Astrocyte of the spinal cord (primary cell): ENCODE measurements at regions not wholly inside any gene's neighbourhood (a gene's known extent, or its start where the extent isn't known, plus 50 kb on each side); places are given as distances from the start of the nearest gene placed in this dataset.

Source experiments
- DNase-seq: peaks from one replicate; pipeline ENCODE4 v3.0.0; 2011; ENCODE audit warnings: low read depth, low spot score
- H3K4me3 ChIP-seq: 2 replicates; pipeline ENCODE4 v1.5.1; 2011; ENCODE audit warnings: low read depth, mild to moderate bottlenecking, low read length, moderate library complexity
- CTCF ChIP-seq: IDR thresholded peaks from 2 replicates; pipeline ENCODE4 v1.5.1; 2012; ENCODE audit warnings: low read depth, mild to moderate bottlenecking, low read length, inconsistent platforms
- in situ Hi-C: cut with HindIII; loops from 2 replicates; pipeline ENCODE4 v1.10.0; 2017; ENCODE audit warnings: low sequenced_read_pairs

GRCh38 chr3:31174079-31174478 is 279.6 kb upstream of the GADL1 start:
- TF ChIP-seq CTCF: no peak
- no peak for DNase-seq
- H3K4me3 ChIP-seq: no peak overlapping the region
- in situ Hi-C loops: no loop called here

DNA sequence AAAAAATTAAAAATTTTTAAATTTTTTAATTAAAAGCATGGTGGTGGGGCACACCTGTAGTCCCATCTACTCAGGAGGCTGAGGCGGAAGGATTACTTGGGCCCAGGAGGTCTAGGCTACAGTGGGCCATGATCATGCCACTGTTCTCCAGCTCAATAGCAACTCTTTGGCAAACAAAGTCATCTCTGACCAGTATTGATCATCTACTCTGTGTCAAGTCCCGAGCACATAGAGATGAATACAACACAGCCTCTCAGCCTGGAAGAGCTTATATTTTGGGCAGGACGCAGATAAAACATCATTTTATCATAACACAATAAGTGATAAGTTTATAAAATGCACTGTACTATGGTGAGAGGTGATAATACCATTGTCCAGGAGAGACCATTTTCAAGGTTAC is 281.6 kb upstream of the GADL1 start:
- TF ChIP-seq CTCF: no peak

DNA sequence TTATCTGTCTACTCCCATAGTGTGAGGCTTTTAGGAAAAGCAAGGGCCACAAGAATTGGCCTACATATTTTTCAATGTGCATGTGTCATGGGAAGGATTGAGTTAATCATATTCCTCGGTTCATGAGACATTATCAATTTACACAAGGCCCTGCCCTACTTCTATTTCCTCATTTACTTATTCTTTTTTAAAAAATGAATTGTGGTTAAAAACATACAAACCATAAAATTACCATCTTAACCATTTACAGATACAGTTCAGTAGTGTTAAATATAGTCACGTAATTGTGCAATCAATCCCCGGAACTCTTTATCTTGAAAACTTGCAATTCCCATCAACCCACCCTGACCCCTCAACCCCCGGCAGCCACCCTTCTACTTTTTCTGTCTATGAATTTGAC is 284.0 kb upstream of the GADL1 start:
- H3K4me3 ChIP-seq: no peak overlapping the region
- in situ Hi-C loops: no loop called here
- no peak for DNase-seq
- TF ChIP-seq CTCF: no peak

More for the DNA sequence above, 281.6 kb upstream of the GADL1 start:
- no peak for DNase-seq
- in situ Hi-C loops: no loop called here
- no peak overlapping the region for H3K4me3 ChIP-seq

DNA sequence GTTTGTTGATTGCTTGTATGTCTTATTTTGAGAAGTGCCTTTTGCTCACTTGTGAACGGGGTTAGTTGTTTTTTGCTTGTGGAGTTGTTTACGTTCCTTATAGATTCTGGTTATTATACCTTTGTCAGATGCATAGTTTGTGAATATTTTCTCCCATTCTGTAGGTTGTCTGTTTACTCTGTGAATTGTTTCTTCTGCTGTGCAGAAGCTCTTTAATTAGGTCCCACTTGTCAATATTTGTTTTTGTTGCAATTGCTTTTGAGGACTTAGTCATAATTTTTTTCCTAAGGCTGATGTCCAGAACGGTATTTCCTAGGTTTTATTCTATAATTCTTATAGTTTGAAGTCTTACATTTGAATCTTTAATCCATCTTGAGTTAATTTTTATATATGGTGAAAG is 285.3 kb upstream of the GADL1 start:
- no peak overlapping the region for H3K4me3 ChIP-seq
- in situ Hi-C loops: no loop called here
- no peak for TF ChIP-seq CTCF
- DNase-seq: no peak

GRCh38 chr3:31180274-31180673 is 285.8 kb upstream of the GADL1 start:
- no peak for TF ChIP-seq CTCF
- DNase-seq: no peak
- in situ Hi-C loops: no loop called here
- no peak overlapping the region for H3K4me3 ChIP-seq

GRCh38 chr3:31181661-31182060 is 287.2 kb upstream of the GADL1 start:
- no peak for DNase-seq
- no peak for TF ChIP-seq CTCF
- no peak overlapping the region for H3K4me3 ChIP-seq
- in situ Hi-C loops: no loop called here

DNA sequence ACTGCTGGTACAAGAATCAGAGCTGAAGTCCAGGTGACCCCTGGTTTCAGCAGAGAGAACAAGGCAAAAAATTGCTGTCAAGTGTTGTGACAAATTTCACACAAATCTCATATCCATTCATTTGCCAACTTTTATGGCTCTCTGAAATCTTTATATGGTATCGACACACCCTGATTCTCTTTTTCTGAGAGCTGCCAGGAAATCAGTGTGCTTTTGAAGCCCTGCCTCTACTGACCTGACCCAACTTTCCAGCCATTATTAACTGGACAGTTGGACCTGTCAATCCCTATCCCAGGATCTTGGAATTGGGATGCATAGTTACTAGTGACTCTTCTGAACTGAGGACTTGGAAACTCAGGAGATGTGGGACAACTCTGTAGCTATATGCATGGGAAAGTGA is 288.2 kb upstream of the GADL1 start:
- in situ Hi-C loops: no loop called here
- no peak for TF ChIP-seq CTCF
- no peak overlapping the region for H3K4me3 ChIP-seq
- DNase-seq: no peak
